ENCODE measurements at regions not wholly inside any gene's neighbourhood (a gene's known extent, or its start where the extent isn't known, plus 50 kb on each side); places are given as distances from the start of the nearest gene placed in this dataset.
A peak's percentile ranks its signal among the peaks of the same experiment; 100 is the strongest.
"Not testable (repeated sequence)": the region's sequence is repeated elsewhere in the genome, so short reads cannot be mapped to it uniquely, and the experiment has no call there.

DNA sequence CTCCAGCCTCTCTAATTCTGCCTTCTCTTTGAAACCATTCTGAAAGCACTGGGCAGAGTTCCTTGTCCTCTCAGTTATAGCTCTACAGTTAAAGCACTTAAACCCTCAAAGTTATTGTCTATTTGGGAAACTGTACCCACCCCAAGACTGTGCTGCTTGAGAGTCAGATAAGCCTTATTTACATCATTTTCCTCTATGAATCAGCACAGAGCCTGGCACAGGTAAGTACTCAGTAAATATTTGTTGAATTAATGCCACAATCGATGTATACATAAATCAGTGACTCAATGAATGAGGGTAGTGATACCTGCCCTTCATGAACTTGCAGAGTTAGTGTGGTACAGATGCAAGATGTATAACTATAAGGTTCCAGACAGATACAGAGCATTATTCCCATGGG is 549.4 kb upstream of the KLF4 start:
- no peak for DNase-seq (ENCODE audit: low spot score)

DNA sequence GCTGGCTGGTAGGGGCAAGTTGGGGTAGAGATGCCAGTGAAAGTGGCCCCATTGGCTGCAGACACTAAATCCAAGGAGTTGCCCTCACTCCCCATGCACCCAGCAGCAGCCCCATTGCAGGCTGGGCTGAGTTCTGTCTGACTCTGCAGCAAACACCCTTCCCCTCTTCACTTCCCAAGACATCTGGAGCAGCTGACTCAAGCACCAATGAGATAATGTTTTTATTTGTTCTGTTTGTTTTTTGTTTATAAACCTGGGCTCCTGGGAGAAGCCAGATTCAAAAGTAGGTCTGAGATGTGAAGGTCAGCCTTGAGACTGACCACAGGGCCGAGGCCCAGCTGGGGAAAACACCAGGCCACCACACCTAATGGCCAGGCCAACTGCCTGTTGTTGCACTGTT is 545.9 kb upstream of the KLF4 start:
- DNase-seq (ENCODE audit: low spot score) = no peak

DNA sequence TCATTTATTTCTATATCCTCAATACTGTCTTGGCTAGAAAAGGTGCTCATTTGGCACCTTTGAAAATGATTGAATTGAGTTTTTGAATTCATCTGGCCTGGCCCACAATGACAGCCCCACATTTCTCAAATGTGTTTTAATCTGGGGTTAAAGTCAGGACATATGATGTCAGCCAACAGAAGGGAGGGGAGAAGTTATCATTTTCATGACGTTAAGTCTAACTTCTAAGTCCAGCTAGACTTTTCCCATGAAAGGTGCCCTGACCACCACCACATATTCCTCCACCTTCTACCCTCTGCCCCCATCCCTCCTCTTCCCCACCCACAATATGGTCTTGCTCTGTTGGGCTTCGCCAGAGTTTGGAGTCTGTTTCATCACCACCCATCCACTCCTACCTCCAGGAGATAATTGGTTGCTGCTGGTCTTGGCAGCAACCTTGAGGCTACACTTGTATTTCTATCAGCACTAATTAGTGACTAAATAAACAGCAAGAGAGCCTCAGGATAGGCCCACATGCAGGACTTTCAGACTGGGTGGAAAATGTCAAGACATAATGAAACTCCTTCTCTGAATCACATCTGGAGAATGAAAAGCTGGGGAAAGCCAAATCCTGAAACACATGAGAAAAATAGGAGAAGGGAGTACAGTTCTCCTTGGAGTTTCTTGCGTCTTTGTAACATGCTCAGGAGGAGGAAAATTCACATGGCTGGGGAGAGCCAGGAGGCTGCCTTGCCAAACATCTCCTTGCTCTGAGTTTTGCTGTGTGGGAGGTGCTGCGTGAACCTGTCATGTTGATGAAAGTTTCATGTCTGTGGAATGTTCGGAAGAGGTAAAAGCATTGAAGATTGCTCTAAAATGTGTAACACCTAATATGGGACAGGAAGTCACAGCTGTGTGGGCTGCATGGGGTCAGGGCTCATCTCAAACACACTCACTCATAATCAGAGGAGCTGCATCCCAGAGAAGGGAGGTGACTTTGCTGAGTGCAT is 544.7 kb upstream of the KLF4 start:
- DNase-seq (ENCODE audit: low spot score) = peak; percentile 63

DNA sequence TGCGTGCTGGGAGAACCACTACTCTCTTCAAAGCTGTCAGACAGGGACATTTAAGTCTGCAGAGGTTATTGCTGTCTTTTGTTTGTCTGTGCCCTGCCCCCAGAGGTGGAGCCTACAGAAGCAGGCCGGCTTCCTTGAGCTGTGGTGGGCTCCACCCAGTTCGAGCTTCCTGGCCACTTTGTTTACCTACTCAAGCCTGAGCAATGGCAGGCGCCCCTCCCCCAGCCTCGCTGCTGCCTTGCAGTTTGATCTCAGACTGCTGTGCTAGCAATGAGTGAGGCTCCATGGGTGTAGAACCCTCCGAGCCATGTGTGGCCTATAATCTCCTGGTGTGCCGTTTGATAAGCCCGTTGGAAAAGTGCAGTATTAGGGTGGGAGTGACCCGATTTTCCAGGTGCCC is 542.5 kb upstream of the KLF4 start:
- not testable (repeated sequence) for DNase-seq (ENCODE audit: low spot score)

DNA sequence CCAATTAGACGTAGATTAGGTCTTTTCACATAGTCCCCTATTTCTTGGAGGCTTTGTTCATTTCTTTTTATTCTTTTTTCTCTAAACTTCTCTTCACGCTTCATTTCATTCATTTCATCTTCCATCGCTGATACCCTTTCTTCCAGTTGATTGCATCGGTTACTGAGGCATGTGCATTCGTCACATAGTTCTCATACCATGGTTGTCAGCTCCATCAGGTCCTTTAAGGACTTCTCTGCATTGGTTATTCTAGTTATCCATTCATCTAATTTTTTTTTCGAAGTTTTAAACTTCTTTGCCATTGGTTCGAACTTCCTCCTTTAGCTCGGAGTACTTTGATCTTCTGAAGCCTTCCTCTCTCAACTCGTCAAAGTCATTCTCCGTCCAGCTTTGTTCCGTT is 541.7 kb upstream of the KLF4 start:
- DNase-seq (ENCODE audit: low spot score) = not testable (repeated sequence)

DNA sequence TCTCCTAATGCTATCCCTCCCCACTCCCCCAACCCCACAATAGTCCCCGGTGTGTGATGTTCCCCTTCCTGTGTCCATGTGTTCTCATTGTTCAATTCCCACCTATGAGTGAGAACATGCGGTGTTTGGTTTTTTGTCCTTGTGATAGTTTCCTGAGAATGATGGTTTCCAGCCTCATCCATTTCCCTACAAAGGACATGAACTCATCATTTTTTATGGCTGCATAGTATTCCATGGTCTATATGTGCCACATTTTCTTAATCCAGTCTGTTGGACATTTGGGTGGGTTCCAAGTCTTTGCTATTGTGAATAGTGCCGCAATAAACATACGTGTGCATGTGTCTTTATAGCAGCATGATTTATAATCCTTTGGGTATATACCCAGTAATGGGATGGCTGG is 537.1 kb upstream of the KLF4 start:
- DNase-seq (ENCODE audit: low spot score) = not testable (repeated sequence)

DNA sequence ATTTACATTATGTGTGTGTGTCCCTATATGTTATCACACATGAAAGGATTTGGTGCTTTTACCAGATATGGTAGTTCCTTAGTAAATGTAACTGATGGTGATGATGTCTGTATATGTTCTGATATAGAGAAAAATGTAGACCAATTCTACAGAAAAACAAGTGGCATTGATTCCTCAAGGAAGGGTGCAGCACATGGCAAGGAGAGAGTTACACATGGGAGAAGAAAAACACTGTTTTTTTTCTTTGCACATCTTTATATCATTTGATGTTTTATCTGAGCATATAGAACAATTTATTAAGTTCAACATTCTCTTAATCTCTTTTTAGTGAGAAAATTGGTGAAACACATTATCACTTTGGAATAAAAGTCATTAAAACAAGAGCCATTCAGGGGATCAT is 535.0 kb upstream of the KLF4 start:
- DNase-seq (ENCODE audit: low spot score) = no peak

DNA sequence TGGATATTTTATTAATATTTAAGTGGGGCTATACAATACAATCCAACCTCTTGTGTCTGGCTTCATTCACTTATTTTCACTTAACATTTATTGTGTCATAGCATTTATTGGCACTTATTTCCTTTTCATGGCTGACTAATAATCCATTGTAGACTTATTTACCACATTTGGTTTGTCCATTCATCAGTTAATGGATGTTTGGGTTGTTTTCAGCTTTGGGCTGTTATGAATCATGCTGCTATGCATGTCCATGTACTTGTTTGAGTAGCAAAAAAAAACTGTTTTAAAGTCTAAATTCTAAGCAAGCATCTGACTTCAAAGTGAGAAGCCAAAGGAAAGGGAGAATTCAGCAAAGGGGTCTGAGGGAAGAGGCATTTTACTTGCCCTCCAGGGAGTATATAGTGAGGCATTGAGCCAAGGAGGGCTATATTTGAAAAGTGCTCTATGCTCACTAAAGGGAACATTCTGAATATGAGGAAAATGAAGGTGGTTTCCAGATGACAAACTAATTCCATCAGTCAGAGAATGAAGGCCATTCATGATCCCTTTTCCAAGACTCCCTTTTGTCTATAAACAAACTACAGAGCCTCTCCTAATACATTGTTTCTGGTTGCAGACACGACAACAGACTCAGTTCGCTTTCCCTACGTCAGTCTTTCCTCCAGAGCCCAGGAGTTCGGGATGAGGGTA is 532.8 kb upstream of the KLF4 start:
- no peak for DNase-seq (ENCODE audit: low spot score)

DNA sequence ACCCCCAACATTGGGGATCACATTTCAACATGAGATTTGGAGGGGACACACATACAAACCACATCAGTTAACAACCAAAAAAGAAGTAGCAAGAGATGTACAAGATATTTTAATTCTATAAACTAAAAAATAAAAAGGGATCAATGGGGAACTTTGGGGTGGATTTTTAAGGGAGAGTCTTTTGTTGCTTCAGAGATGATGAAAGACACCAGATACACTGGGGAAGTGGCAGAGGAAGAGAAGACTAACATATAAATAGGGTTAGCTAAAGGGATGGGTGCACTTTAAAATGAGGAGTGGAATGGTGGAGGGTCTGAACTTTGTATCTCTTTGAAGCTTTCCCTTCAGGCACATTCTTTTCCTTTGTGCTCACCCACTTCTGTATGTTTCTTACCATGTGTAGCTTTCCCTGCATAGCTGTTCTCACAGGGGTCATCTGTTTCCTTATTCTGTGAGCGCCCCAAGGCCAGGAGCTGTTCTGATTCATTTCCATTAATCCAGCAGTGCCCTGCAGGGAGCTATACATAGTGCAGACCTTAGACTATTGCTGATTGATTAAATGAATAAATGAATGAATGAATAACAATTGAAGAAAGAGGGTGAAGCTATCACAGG is 531.6 kb upstream of the KLF4 start:
- no peak for DNase-seq (ENCODE audit: low spot score)

DNA sequence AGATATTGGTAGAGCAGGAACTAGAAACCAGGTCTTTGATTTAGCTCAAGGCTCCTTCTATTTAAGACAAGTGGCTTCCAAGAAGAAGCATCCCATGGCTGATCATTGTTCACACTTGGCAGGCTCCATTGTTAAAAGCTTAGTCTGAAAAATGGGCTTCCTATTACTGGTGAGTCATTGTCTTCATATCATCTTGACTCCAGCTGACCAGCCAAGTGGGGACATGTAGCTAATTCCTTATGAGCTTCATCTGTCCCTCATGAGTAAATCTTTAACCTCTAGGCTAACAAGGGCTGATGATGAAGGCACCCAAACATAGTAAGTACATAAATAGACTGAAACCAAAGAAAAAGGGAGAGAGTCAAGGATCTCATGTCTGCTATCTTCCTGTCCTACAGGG is 530.3 kb upstream of the KLF4 start:
- no peak for DNase-seq (ENCODE audit: low spot score)

DNA sequence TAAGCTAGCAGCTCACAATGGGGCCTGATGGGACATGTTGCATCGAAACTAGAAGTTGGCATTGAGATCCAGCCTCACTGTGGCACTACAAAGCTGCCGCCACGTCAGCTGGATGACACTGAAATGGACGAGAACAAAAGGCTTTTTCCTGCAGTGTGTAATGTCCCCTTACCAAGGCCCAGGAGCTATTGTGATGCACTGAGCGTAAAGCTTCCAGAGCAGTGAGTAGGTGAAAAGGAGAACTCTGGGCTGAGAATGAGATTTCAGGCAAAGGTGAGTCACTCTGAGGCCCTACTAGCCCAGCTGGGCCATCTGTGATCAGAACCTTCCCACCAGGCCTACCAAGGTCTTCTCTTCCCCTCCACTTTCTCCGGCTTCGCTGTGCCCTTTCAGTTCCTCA is 528.1 kb upstream of the KLF4 start:
- no peak for DNase-seq (ENCODE audit: low spot score)

DNA sequence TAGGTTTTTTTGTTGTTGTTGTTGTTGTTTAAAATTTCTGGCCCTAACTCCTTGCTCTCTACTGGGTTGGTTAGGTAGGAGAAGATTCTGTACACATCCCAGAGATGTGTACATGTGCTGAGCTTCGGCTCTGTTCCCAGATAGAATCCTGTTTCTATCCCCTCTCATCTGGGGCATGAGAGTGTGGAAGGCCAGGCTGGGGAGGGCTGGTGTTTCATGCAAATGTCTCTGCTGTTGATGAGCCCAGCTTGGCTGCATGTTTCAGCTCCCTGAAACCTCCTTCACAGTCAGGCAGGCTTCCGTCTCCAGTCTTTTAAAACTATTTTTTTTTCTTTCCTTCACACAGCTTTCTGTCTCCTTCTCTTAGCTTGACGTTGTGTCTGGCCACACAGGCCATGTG is 526.9 kb upstream of the KLF4 start:
- no peak for DNase-seq (ENCODE audit: low spot score)

DNA sequence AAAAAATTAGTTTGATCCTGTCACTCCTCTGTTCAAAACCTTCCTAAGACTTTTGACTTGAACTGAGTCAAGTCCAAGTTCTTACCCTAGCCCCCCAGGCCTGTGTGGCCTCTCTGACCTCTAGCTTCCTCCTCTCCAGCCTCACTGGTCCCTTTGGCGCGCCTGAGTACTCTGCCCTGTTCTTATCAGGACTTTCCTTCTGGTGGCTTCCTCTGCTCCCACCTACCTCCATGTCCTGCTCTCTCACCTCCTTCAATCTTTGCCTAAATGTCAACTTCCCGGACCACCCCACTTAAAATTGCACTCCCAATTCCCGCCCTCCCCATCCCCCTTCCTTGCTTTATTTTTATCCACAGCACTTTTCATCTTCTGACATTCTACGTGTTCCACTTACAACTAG is 526.1 kb upstream of the KLF4 start:
- no peak for DNase-seq (ENCODE audit: low spot score)

DNA sequence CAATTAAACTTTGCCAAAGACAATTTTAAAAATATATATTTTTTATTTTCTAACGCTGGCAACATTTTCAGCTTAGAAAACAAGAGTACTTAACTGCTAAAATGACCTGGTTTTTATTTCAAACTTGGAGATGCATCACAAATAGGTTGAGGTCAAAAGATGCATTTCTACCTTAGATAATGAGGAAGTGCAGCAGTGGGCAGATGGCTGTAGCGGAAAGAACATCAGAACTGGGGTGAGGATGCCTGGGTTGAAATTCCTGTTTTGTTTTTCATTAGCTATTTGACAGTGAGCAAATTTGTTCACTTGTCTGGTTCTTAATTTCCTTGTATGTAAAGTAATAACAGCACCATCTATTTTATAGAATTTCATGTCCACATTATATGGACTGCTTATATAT is 524.8 kb upstream of the KLF4 start:
- DNase-seq (ENCODE audit: low spot score) = no peak

DNA sequence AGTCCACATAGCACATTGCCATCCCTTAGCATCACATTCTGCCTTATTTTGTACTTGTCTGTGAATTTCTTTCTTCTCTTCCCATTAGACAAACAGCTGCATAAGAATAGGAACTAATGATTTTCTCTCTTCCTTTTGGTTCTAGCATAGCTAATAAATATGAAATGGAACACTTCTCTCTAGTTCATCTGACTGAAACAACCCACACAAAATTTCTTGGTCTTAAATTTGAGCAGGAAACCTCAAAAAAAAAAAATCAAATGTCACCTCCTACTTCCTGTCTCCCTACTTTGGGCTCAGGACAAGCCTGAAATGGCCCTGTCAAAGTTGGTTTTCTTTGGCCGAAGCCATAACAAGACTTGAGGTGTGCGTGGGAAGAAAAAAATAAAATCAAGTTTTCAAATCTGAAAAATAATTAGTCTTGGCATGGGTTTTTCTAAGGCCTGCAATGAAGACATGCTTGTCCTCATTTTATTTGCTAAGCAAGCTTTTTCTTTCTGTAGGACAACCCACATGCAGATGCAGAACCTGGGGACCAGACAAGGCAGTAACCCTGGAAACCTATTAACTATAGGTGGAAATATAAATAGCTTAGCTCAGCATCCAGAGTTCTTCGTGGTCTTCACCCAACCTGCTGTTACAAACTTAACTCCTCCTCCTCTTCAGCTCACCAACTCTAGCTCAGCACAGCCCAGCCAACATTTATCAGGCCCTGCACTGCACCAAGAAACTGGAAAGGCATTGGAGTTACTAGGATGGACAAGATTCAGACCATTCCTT is 523.5 kb upstream of the KLF4 start:
- no peak for DNase-seq (ENCODE audit: low spot score)

DNA sequence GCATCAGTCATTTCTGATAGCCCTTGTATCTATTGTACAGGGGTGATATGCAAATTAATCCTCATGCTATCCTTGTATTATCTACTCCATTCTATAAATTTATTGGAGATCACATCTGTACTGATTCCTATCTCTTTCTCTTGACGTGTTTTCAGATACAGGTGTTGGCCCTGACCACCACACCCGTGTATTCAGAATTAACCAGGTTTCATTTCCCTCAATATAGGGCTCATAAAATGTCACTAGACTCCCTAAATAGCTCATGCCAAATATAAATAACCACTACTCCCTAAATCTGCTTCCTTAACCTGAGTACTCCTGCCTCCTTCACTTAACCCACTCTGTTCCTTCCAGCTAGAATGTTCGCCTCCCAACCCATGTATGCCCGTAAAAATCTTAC is 522.8 kb upstream of the KLF4 start:
- no peak for DNase-seq (ENCODE audit: low spot score)

DNA sequence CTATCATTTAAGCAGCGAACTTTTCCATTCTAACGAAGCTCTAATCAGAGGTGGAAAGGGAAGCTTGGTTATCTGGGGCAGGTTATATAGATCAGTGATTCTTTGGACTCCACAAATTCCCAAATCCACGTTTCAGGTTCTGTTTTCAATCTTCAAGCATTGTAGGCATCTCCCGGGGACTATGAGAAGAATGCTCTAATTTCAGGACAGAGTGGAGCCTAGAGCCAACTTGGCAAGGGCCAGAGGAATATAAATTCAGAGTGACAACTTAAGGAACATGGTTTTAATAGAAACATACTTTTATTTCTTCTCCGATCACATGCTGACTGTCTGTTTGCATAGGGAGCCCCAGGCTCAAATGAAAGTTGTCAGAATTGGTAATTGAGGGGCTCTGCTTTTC is 514.0 kb upstream of the KLF4 start:
- DNase-seq (ENCODE audit: low spot score) = no peak

DNA sequence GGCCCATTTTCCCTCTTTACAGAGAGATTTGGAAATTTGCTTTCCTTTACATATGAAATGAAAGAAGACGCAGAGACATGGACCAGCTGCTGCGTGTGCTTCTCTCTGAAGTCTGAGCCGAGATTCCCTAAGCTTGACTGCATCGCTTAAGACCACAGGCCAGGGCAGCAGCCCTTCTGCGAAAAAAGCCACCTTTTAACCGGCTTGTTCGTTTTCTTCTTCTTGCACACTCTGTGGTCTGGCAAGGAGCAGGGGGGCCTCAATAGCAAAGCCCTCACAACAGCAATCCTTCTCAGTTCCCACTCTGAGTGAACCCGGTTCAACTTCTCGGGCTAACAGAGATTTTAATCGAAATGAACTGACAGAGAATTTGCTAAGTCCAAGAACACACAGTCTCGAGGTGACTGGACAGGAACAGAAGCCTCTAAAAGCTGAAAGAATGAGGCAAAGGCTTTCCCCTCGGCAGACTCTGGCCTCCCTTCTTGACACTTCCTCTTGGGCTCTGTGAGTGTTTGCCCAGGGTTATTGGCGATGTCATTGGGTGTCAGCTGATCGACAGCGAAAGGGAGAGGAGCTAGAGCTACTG is 512.9 kb upstream of the KLF4 start:
- peak; percentile 33 for DNase-seq (ENCODE audit: low spot score)

DNA sequence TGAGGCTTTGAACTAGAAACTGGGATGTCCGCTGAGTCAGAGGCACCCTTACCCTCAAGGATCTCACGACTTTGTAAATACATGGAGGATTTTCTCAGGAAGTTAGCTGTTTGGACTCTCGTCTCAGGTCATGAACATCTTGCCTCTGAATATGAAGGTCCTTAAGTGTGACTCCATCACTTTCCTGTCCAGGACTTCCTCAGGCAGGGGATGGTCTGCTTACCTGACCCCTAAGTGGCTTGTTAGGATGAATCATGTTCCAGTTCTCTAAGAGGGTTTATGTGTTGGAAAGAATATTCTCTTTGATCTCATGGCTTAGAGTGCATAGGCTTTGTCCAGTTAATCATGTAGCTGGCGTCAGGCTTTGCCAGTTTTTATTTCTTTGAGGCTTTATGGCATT is 511.7 kb upstream of the KLF4 start:
- DNase-seq (ENCODE audit: low spot score) = no peak

DNA sequence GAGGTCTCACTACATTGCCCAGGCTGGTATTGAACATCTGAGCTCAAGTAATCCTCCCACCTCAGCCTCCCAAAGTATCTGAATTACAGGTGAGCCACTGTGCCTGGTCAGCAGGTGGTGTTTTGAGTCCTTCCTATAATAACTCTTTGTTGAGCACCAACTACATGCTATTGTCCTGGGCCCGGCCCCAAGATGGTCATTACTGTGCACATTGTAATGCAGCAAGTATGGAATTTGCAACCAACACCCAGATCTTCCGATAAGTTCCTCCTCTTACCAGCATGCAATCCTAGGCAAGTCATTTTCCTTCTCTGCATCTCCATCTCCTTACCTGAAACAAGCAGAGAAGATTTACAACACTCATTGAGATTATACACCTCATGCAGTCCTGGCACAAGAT is 510.3 kb upstream of the KLF4 start:
- DNase-seq (ENCODE audit: low spot score) = peak; percentile 27

DNA sequence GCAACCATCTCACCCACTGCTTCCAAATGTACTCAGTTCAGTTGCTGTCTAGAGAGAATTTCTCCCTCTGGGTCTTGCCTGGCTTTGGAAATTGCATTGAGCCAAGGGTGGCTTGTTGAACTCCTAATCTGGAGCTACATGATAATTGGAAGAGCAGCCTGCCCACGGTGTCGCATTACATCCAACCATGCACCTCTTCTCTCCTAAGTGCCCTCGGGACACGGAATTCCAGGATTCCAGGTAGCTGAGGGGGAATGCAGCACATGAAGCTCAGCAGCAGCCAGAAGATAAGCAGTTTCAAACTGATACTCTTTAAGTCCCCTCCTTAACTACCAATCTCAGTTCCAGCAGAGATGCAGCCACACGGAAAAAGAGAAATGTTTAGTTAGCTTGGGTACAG is 509.4 kb upstream of the KLF4 start:
- DNase-seq (ENCODE audit: low spot score) = no peak

DNA sequence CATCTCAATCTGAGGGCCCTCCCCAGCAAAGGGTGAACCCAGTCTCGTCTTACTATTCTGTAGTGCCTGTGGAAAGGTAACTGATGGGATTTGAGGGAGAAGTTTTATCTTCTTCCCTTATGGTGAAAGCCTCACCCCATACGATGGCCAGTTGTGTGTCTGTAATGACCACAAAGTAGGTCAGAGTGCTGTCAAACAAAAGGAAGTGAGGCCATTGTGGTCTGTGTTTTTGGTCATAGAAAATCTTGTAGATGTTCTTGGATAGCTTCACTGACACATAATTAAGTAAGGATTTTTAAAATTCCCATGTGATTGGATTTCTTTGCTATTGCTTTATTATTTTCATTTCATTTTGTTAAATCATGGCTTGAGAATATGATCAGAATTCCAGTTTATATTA is 505.1 kb upstream of the KLF4 start:
- no peak for DNase-seq (ENCODE audit: low spot score)
